HG02938 (cell line): ENCODE measurements at regions not wholly inside any gene's neighbourhood (a gene's known extent, or its start where the extent isn't known, plus 50 kb on each side); places are given as distances from the start of the nearest gene placed in this dataset.

Experiments
- ATAC-seq: cut with Tn5 transposase; IDR thresholded peaks from one replicate; pipeline ENCODE4 v1.9.1; 2021; ENCODE audit warnings: mild to moderate bottlenecking, moderate library complexity; ENCODE audit not compliant: unreplicated experiment

- ATAC-seq = no peak
Observed at GRCh38 chr4:84441758-84442377, 57.2 kb downstream of the NKX6-1 start.

- no peak for ATAC-seq
Observed at GRCh38 chr4:84439996-84440395, 59.1 kb downstream of the NKX6-1 start.

DNA sequence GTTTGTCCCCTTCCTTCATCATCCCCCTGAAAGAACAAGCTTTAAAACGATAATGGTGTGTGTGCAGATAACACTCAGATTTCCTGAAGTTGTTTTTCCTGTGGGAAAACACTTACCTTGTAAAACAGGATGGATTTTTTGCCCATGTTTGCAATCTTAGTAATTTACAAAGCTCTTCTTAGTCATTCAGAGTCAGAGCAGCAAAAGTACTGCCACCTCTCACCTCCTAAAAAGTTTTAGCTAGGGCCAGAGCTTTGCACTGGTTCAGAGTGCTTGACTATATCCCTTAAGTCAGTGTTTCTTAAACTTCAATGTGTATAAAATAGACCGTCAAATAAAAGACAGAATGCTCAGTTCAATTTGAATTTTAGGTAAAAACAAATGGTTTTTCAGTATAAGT, 62.3 kb downstream of the NKX6-1 start:
- ATAC-seq = no peak

GRCh38 chr4:84434344-84434743, 64.7 kb downstream of the NKX6-1 start:
- no peak for ATAC-seq

GRCh38 chr4:84433633-84434222, 65.4 kb downstream of the NKX6-1 start:
- no peak for ATAC-seq

- ATAC-seq = no peak
Observed at GRCh38 chr4:84432713-84433112, 66.4 kb downstream of the NKX6-1 start.

GRCh38 chr4:84420608-84421007, 78.5 kb downstream of the NKX6-1 start:
- ATAC-seq = no peak

DNA sequence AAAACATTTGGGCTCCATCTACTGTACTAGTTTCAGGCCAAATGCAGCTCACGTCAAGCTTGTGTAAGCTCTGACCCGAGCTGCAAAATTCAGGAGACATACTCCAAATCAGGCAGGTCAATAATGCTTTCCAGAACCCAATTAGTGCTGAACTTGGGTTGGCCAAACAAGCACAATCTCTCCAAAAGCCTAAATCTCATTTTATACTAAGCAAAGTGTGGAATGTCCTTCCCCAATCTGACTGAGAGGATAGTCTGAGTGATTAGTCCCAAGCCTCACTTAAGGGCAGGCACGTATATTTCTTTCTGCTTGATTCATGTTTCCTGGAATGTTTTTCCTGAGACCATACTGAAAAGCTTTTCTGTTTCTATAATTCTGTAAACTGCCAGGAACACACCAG, 79.9 kb downstream of the NKX6-1 start:
- no peak for ATAC-seq

GRCh38 chr4:84417997-84418709, 80.9 kb downstream of the NKX6-1 start:
- ATAC-seq = no peak

DNA sequence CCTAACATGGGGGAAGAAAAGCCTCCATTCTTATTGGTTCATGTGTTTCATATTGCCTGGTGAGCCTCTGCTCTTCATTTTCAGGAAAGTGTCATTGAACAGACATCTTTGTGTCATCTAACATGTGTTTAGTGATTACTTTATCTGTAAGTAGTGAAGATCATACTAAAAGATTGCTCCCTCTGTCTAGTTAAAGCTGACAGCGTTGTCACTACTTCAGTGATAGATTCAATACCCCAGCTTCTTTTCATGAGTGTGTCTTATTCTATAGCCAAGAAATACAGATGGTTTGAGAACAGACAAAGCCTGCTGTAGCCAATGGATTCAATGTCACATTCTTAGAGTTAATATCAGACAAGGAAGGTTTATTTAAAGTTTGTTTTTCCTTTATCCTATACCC, 85.1 kb downstream of the NKX6-1 start:
- ATAC-seq = no peak

DNA sequence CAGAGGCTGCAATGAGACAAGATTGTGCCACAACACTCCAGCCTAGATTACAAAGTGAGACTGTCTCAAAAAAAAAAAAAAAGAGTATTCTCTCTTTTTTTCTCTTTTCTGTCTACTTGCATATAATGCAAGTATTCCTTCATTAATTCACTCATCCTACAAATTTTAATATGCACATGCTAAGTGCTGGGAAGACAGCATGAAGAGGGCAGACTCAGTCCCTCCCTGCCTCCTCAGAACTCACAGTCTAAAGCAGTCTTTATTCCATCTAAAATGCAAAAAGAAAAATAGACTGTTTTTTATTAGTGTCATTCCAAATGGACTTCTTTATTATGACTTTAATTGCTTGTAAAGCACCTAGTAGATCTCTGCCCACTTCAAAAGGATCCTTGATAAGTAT, 85.6 kb downstream of the NKX6-1 start:
- ATAC-seq = no peak

- no peak for ATAC-seq
Observed at GRCh38 chr4:84412062-84412461, 87.0 kb downstream of the NKX6-1 start.

GRCh38 chr4:84407554-84408407, 91.3 kb downstream of the NKX6-1 start:
- ATAC-seq = no peak

- ATAC-seq = no peak
Observed at GRCh38 chr4:84403656-84404055, 95.4 kb downstream of the NKX6-1 start.

GRCh38 chr4:84401701-84402306, 97.3 kb downstream of the NKX6-1 start:
- no peak for ATAC-seq

GRCh38 chr4:84394386-84394785, 104.7 kb downstream of the NKX6-1 start:
- no peak for ATAC-seq

DNA sequence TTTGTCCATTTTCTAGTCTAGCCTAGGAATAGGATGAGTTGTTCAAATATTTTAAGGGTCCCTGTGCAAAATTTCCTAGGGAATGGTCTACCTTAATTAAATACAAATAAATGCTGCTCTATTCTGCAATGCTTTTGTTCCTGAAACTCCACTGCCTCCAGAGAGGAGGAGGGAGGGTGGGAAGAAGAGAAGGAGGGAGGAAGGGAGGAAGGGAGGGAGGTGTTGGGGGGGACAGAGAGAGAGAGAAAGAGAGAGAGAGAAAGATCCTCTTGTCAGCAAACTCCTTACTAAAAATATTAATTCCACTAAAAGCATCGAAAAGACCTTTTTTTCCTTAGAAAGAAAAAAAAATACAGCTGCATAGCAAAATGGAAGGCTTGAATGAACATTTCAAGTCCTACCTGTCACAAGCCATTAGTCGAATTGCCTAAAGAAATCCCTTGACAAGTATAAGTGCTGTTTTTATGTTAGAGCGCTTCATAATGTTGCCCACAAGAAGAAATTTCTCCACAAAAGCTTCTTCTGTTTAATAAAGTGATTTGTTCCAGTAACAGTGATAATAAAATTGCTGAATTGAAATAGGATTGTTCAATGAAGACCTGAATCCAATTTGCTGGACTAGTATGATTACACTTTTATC, 106.0 kb downstream of the NKX6-1 start:
- no peak for ATAC-seq

DNA sequence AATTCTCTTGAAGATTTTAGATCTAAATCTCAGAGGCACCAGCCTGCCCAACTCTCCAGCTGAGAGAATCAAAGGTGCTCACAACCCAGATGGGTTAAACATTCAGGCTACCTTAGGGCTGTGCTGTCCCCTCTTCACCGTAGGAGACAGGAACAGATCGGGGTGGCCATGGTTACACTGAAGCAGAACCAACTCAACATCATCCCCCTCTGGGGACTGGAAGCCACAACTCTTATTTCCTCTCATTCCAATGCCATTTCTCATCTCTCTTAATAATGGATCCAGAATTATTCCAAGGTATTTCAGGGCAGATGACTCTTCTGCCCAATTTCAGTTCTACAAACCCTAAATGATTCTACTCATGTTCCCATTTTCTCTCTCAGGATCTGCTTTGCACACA, 109.7 kb downstream of the NKX6-1 start:
- ATAC-seq = no peak

DNA sequence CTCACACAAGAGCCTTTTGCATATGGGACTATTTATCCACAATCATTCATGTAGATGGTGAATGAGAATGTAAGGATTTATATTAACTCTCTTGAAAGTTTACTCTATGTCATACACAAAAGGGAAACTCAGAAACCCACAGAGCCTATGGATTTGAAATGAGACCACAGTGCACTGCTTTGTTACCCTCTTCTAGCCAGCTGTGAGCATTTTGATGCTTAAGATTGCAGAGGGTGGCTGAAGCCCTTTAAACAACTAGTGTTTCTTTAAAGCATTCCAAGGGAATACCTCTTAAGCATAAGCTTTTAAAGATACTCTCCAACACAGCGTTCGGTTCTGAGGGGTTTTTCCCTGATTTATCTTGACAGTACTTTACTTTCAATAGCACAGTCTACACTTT, 113.9 kb downstream of the NKX6-1 start:
- no peak for ATAC-seq

DNA sequence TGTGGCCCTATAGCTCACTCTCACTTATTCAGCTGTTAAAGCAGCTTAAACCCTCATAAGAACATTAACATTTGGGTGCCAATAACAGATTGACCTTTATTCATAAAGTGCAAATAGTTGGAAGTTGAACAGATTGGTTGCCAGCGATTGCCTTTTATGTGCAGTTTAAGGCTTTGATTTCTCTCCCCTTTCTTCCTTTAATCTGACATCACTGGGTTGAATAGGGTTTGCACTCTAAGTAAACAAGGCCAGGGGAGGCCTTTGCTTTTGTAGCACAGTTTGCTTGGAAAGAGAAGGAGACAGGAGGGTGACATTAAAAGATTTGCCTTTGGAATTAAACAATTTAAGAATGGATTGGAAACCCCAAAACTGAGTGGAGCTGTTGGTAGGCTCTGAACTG, 114.3 kb downstream of the NKX6-1 start:
- no peak for ATAC-seq

GRCh38 chr4:84381759-84382158, 117.3 kb downstream of the NKX6-1 start:
- ATAC-seq = no peak
